Suprapubic skin (tissue), 4 donors: ENCODE measurements at regions not wholly inside any gene's neighbourhood (a gene's known extent, or its start where the extent isn't known, plus 50 kb on each side); places are given as distances from the start of the nearest gene placed in this dataset.

Source experiments
- CTCF ChIP-seq, 2 donors: fragments of 200-600 bp in 1 of 2; fragments of 450-650 bp in 1 of 2; sonication (generic) in 1 of 2; IDR thresholded peaks; one replicate each; pipeline ENCODE4 v1.5.1; 2016 to 2019; ENCODE audit warnings: antibody characterized with exemption in 2 of 2, mild to moderate bottlenecking in 1 of 2, moderate library complexity in 1 of 2
- EP300 ChIP-seq: sonication (generic); formaldehyde crosslinking; IDR thresholded peaks from one replicate; pipeline ENCODE4 v1.6.1; 2017; ENCODE audit warnings: antibody characterized with exemption
- POLR2A ChIP-seq, 2 donors: fragments of 450-650 bp; IDR thresholded peaks; one replicate each; pipeline ENCODE4 v1.6.1; 2017; ENCODE audit warnings: antibody characterized with exemption in 2 of 2, mild to moderate bottlenecking in 2 of 2, moderate library complexity in 2 of 2
- POLR2AphosphoS5 ChIP-seq, 3 donors: sonication (generic); formaldehyde crosslinking; IDR thresholded peaks; one replicate each; pipeline ENCODE4 v1.6.1; 2017; ENCODE audit warnings: antibody characterized with exemption in 3 of 3

- TF ChIP-seq POLR2AphosphoS5 (IDR thresholded peaks at IDR 0.05) (no peak), CTCF (IDR thresholded peaks at IDR 0.05) (no peak), POLR2A (IDR thresholded peaks at IDR 0.05) (no peak), EP300 (no peak)
Observed at GRCh38 chrX:99192421-99192820, 1217.7 kb downstream of the PCDH19 start.
